ENCODE measurements at regions not wholly inside any gene's neighbourhood (a gene's known extent, or its start where the extent isn't known, plus 50 kb on each side); places are given as distances from the start of the nearest gene placed in this dataset.

DNA sequence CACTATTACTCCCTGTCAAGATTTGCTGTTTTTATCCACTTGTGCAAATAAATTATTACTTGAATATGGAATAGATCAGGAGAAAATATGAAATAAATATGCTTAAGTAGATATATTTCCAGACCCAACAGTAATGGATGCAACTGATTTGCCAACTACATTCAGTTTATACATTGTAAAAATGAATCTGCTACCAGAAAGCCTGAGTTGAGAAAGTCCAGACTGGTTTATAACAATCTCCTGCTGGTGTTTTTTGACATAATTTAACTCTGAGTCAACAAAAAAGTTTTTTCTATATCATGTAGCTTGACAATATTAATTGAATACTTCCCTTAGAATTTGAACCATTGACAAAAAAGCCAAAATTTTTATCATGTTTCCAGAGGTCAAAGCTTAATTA is 265.8 kb upstream of the SEMA3D start:
- TF ChIP-seq, protein P1, sequence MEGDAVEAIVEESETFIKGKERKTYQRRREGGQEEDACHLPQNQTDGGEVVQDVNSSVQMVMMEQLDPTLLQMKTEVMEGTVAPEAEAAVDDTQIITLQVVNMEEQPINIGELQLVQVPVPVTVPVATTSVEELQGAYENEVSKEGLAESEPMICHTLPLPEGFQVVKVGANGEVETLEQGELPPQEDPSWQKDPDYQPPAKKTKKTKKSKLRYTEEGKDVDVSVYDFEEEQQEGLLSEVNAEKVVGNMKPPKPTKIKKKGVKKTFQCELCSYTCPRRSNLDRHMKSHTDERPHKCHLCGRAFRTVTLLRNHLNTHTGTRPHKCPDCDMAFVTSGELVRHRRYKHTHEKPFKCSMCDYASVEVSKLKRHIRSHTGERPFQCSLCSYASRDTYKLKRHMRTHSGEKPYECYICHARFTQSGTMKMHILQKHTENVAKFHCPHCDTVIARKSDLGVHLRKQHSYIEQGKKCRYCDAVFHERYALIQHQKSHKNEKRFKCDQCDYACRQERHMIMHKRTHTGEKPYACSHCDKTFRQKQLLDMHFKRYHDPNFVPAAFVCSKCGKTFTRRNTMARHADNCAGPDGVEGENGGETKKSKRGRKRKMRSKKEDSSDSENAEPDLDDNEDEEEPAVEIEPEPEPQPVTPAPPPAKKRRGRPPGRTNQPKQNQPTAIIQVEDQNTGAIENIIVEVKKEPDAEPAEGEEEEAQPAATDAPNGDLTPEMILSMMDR (IDR thresholded peaks at IDR 0.05; ENCODE audit: borderline replicate concordance) = no peak
- DNase-seq = no peak
- H3K9me3 ChIP-seq (replicated peaks) = no peaks in the 10 kb centered on the region
- H3K27me3 ChIP-seq (ENCODE audit: low read depth) = no peaks in the 10 kb centered on the region
- no peak overlapping the region for H3K27ac ChIP-seq (replicated peaks)
- intact Hi-C loops (cut with micrococcal nuclease) = no loop called here
- no peak overlapping the region for H3K4me3 ChIP-seq
- no peaks in the 10 kb centered on the region for H3K36me3 ChIP-seq
- H3K4me1 ChIP-seq = no peaks in the 10 kb centered on the region

DNA sequence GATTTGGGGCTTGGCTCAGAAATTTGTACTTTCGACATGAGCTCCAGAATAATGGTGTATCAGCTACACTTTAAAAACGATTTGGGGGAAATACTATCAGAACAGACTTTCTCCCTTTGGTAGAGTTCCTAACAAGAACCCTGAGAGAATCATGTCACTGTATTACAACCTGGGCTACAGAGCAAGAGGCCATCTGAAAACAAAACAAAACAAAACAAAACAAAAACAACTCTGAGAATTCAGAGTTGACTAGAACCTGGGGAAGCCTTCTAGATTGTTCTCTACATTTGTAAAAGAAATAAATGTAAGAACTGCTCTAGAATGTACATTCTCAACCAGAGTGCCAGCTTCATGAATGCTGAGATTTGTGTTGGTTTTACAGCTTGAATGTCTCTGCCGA is 262.6 kb upstream of the SEMA3D start:
- Histone ChIP-seq H3K36me3 (no peaks in the 10 kb centered on the region), H3K4me3 (no peak overlapping the region), H3K27me3 (ENCODE audit: low read depth) (no peaks in the 10 kb centered on the region), H3K27ac (replicated peaks) (no peak overlapping the region), H3K9me3 (replicated peaks) (no peaks in the 10 kb centered on the region), H3K4me1 (no peaks in the 10 kb centered on the region)
- TF ChIP-seq, protein P1 (IDR thresholded peaks at IDR 0.05; ENCODE audit: borderline replicate concordance) = no peak
- no peak for DNase-seq
- intact Hi-C loops (cut with micrococcal nuclease) = no loop called here

DNA sequence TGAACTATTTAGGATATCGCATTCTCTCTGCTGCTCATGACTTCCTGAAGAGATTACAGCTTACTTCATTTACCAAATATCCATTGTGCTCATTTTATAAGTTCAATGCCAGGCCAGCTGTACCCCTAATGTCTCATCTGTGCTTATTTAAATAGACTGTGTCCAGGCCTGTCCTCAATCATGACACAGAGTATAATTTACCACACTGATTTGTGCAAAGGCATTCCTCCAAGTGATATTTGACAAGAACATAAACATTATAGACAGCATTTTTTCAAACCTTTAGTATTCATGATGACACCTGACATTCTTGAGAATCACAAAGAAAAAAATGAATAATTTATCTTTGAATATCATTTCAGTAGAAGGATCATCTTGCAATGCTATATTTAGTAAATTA is 260.1 kb upstream of the SEMA3D start:
- no peaks in the 10 kb centered on the region for H3K9me3 ChIP-seq (replicated peaks)
- no peak for DNase-seq
- TF ChIP-seq, protein P1 (IDR thresholded peaks at IDR 0.05; ENCODE audit: borderline replicate concordance) = no peak
- no peak overlapping the region for H3K27ac ChIP-seq (replicated peaks)
- no peak overlapping the region for H3K4me3 ChIP-seq
- intact Hi-C loops (cut with micrococcal nuclease) = no loop called here
- H3K4me1 ChIP-seq = no peaks in the 10 kb centered on the region
- H3K36me3 ChIP-seq = no peaks in the 10 kb centered on the region
- no peaks in the 10 kb centered on the region for H3K27me3 ChIP-seq (ENCODE audit: low read depth)

DNA sequence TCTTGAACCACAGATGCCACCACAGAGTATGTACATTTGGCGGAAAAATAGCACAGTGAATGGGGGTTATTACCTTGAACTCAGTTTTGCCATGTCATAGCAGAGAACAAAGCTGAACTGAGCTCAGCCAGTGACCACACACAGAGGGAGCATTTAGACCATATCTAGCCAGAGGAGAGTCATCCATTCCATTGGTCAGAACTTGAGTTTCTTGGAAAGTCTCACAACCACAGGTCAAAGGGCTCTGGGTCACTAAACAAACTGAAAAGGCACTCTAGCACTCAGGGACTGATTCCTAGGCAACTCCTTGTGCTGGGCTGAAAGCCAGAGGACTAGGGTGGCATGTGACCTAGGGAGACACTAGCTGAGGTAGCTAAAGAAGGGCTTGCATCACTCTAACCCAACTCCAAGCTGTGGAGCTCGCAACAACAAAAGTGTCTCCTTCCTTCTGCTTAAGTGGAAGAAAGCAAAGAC is 239.7 kb upstream of the SEMA3D start:
- H3K36me3 ChIP-seq = no peaks in the 10 kb centered on the region
- no peak for DNase-seq
- intact Hi-C loops (cut with micrococcal nuclease) = no loop called here
- no peaks in the 10 kb centered on the region for H3K27me3 ChIP-seq (ENCODE audit: low read depth)
- TF ChIP-seq, protein P1 (IDR thresholded peaks at IDR 0.05; ENCODE audit: borderline replicate concordance) = no peak
- peaks cover 6% of the 10 kb centered on the region for H3K9me3 ChIP-seq (replicated peaks)
- H3K4me3 ChIP-seq = no peak overlapping the region
- H3K4me1 ChIP-seq = no peaks in the 10 kb centered on the region
- no peak overlapping the region for H3K27ac ChIP-seq (replicated peaks)

DNA sequence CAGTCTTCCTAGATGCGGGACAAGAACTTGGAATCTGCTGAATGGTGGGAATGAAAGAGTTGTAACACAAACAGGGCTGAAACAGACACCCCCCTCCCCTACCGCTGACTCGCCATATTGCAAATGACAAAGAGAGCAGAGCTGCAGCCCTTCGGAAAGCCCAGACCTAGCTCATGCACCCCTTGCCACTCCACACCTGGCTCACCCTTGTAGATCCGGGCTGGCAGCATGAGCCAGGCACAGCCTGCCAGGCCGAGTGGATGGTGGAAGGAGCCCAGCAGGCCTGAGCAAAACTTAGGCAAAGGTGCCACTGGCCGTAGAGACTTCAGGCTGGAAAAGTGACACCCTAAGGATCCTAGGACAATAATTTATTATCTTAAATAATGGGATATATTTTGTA is 237.4 kb upstream of the SEMA3D start:
- H3K36me3 ChIP-seq = no peaks in the 10 kb centered on the region
- H3K27ac ChIP-seq (replicated peaks) = no peak overlapping the region
- TF ChIP-seq, protein P1 (IDR thresholded peaks at IDR 0.05; ENCODE audit: borderline replicate concordance) = no peak
- no peaks in the 10 kb centered on the region for H3K4me1 ChIP-seq
- H3K27me3 ChIP-seq (ENCODE audit: low read depth) = no peaks in the 10 kb centered on the region
- intact Hi-C loops (cut with micrococcal nuclease) = no loop called here
- no peaks in the 10 kb centered on the region for H3K9me3 ChIP-seq (replicated peaks)
- H3K4me3 ChIP-seq = no peak overlapping the region
- DNase-seq = no peak

Measured in left ventricle myocardium inferior (tissue), 1 donor.